ENCODE measurements at regions not wholly inside any gene's neighbourhood (a gene's known extent, or its start where the extent isn't known, plus 50 kb on each side); places are given as distances from the start of the nearest gene placed in this dataset.
A peak's percentile ranks its signal among the peaks of the same experiment; 100 is the strongest.

GRCh38 chr20:17856024-17856564, 112.5 kb downstream of the SNX5 start:
- no peak for DNase-seq (ENCODE audit: low spot score)

GRCh38 chr20:17854307-17854903, 114.2 kb downstream of the SNX5 start:
- ATAC-seq (ENCODE audit: low FRiP score) (no peak), DNase-seq (ENCODE audit: low spot score) (no peak)
- TF ChIP-seq CTCF (IDR thresholded peaks at IDR 0.05): no peak

More at GRCh38 chr20:17856024-17856564, 112.5 kb downstream of the SNX5 start:
- TF ChIP-seq CTCF (IDR thresholded peaks at IDR 0.05): no peak
- ATAC-seq (ENCODE audit: low FRiP score): no peak

GRCh38 chr20:17852323-17852722, 116.3 kb downstream of the SNX5 start:
- DNase-seq (ENCODE audit: low spot score): no peak
- TF ChIP-seq CTCF (IDR thresholded peaks at IDR 0.05): no peak

GRCh38 chr20:17850684-17851026, 117.9 kb downstream of the SNX5 start:
- no peak for TF ChIP-seq CTCF (IDR thresholded peaks at IDR 0.05)
- ATAC-seq (ENCODE audit: low FRiP score): no peak

More at GRCh38 chr20:17852323-17852722, 116.3 kb downstream of the SNX5 start:
- ATAC-seq (ENCODE audit: low FRiP score): no peak

GRCh38 chr20:17849901-17850683, 118.5 kb downstream of the SNX5 start:
- DNase-seq (ENCODE audit: low spot score): no peak
- peak; percentile 94 for ATAC-seq (ENCODE audit: low FRiP score)
- no peak for TF ChIP-seq CTCF (IDR thresholded peaks at IDR 0.05)

More at GRCh38 chr20:17850684-17851026, 117.9 kb downstream of the SNX5 start:
- DNase-seq (ENCODE audit: low spot score): no peak

GRCh38 chr20:17849138-17849900, 119.3 kb downstream of the SNX5 start:
- TF ChIP-seq CTCF (IDR thresholded peaks at IDR 0.05): no peak
- ATAC-seq (ENCODE audit: low FRiP score) (no peak), DNase-seq (ENCODE audit: low spot score) (no peak)
